GM23338 (cell line): ENCODE measurements at regions not wholly inside any gene's neighbourhood (a gene's known extent, or its start where the extent isn't known, plus 50 kb on each side); places are given as distances from the start of the nearest gene placed in this dataset.

Experiments
- CREB1 ChIP-seq: fragments of 250-450 bp; sonication (Bioruptor Pico); IDR thresholded peaks from 2 replicates; pipeline ENCODE4 v1.5.0; 2020; ENCODE audit warnings: low read depth, mild to moderate bottlenecking, moderate library complexity
- CTCF ChIP-seq, 2 experiments: fragments of 200-600 bp in 1 of 2; sonication (generic) in 1 of 2; conservative IDR thresholded peaks; 2 replicates each; pipeline versions ENCODE4 v1.5.1 to v1.6.1; 2016 to 2017; ENCODE audit warnings: antibody characterized with exemption in 2 of 2, low read depth in 2 of 2, mild to moderate bottlenecking in 2 of 2, moderate library complexity in 1 of 2
- EZH2 ChIP-seq: fragments of 200-600 bp; sonication (generic); IDR thresholded peaks from one replicate; pipeline ENCODE4 v1.8.0; 2017; ENCODE audit warnings: antibody characterized with exemption, mild to moderate bottlenecking, low read depth; ENCODE audit not compliant: unreplicated experiment
- EZH2phosphoT487 ChIP-seq: fragments of 200-600 bp; sonication (generic); IDR thresholded peaks from one replicate; pipeline ENCODE4 v1.8.1; 2018; ENCODE audit warnings: antibody characterized with exemption; ENCODE audit not compliant: unreplicated experiment
- POLR2AphosphoS5 ChIP-seq: IDR thresholded peaks from 2 replicates; pipeline ENCODE4 v1.6.1; 2016; ENCODE audit warnings: antibody characterized with exemption, low read depth
- REST ChIP-seq: IDR thresholded peaks from one replicate; pipeline ENCODE4 v1.6.1; 2018; ENCODE audit warnings: antibody characterized with exemption; ENCODE audit not compliant: unreplicated experiment

- TF ChIP-seq CTCF (conservative IDR thresholded peaks at IDR 0.05; ENCODE audit: low read depth in 2 of 2) (no peak), POLR2AphosphoS5 (no peak), EZH2phosphoT487 (no peak), EZH2 (no peak), REST (no peak), CREB1 (CRISPR knock-in tag) (no peak)
Observed at GRCh38 chr13:32949820-32950219, 66.4 kb upstream of the KL start.
